ENCODE measurements at regions not wholly inside any gene's neighbourhood (a gene's known extent, or its start where the extent isn't known, plus 50 kb on each side); places are given as distances from the start of the nearest gene placed in this dataset.

DNA sequence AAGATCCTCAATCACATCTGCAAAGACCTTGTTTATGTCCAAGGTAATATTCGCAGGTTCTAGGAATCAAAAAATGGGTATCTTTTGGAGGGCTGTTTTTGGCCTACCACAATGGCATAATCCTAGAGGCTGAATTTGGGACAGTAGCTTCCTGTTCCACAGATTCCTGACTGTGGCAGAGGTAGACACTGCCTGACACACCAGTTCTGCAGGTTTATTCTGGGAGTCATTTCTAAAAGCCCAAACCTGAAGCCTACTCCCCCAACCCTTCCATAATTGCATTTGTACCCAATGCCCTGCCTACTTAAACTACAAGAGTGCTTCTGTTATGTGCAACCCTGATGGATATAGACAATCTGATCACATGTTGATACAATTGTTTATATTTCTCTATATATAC is 378.9 kb downstream of the PCNX1 start:
- H3K9ac ChIP-seq (ENCODE audit: low read length) = no peak overlapping the region
- no peak overlapping the region for H3K4me2 ChIP-seq (ENCODE audit: low read length)
- H3K79me2 ChIP-seq (replicated peaks; ENCODE audit: insufficient read depth, low read length) = no peaks in the 10 kb centered on the region
- no peaks in the 10 kb centered on the region for H3F3A ChIP-seq (ENCODE audit: insufficient read depth, low read length, poor library complexity, severe bottlenecking)
- no peaks in the 10 kb centered on the region for H4K20me1 ChIP-seq (ENCODE audit: insufficient read depth)
- H3K9me2 ChIP-seq (ENCODE audit: insufficient read depth, low read length) = no peaks in the 10 kb centered on the region
- H3K27me3 ChIP-seq (ENCODE audit: insufficient read depth, low read depth, low read length) = no peaks in the 10 kb centered on the region
- no peak overlapping the region for H2AFZ ChIP-seq (ENCODE audit: low read depth, low read length)
- no peak for TF ChIP-seq POLR2AphosphoS5 (IDR thresholded peaks at IDR 0.05)
- TF ChIP-seq, protein P1, sequence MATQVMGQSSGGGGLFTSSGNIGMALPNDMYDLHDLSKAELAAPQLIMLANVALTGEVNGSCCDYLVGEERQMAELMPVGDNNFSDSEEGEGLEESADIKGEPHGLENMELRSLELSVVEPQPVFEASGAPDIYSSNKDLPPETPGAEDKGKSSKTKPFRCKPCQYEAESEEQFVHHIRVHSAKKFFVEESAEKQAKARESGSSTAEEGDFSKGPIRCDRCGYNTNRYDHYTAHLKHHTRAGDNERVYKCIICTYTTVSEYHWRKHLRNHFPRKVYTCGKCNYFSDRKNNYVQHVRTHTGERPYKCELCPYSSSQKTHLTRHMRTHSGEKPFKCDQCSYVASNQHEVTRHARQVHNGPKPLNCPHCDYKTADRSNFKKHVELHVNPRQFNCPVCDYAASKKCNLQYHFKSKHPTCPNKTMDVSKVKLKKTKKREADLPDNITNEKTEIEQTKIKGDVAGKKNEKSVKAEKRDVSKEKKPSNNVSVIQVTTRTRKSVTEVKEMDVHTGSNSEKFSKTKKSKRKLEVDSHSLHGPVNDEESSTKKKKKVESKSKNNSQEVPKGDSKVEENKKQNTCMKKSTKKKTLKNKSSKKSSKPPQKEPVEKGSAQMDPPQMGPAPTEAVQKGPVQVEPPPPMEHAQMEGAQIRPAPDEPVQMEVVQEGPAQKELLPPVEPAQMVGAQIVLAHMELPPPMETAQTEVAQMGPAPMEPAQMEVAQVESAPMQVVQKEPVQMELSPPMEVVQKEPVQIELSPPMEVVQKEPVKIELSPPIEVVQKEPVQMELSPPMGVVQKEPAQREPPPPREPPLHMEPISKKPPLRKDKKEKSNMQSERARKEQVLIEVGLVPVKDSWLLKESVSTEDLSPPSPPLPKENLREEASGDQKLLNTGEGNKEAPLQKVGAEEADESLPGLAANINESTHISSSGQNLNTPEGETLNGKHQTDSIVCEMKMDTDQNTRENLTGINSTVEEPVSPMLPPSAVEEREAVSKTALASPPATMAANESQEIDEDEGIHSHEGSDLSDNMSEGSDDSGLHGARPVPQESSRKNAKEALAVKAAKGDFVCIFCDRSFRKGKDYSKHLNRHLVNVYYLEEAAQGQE (IDR thresholded peaks at IDR 0.05; ENCODE audit: borderline replicate concordance) = no peak
- no peak for TF ChIP-seq SMC3 (conservative IDR thresholded peaks at IDR 0.05; ENCODE audit: poor library complexity)
- no peak for TF ChIP-seq EP300 (conservative IDR thresholded peaks at IDR 0.05; ENCODE audit: poor library complexity, severe bottlenecking)
- no peak for TF ChIP-seq RAD21 (conservative IDR thresholded peaks at IDR 0.05)
- TF ChIP-seq, protein P2, sequence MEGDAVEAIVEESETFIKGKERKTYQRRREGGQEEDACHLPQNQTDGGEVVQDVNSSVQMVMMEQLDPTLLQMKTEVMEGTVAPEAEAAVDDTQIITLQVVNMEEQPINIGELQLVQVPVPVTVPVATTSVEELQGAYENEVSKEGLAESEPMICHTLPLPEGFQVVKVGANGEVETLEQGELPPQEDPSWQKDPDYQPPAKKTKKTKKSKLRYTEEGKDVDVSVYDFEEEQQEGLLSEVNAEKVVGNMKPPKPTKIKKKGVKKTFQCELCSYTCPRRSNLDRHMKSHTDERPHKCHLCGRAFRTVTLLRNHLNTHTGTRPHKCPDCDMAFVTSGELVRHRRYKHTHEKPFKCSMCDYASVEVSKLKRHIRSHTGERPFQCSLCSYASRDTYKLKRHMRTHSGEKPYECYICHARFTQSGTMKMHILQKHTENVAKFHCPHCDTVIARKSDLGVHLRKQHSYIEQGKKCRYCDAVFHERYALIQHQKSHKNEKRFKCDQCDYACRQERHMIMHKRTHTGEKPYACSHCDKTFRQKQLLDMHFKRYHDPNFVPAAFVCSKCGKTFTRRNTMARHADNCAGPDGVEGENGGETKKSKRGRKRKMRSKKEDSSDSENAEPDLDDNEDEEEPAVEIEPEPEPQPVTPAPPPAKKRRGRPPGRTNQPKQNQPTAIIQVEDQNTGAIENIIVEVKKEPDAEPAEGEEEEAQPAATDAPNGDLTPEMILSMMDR (IDR thresholded peaks at IDR 0.05; ENCODE audit: poor library complexity, severe bottlenecking) = no peak
- no peak for TF ChIP-seq MXI1 (conservative IDR thresholded peaks at IDR 0.05; ENCODE audit: poor library complexity, severe bottlenecking)
- TF ChIP-seq TAF1 (IDR thresholded peaks at IDR 0.05; ENCODE audit: low read depth) = no peak
- TF ChIP-seq EZH2 (IDR thresholded peaks at IDR 0.05; ENCODE audit: borderline replicate concordance, insufficient read depth, low read length, poor library complexity, severe bottlenecking) = no peak
- H3K9me3 ChIP-seq (ENCODE audit: low read length) = no peaks in the 10 kb centered on the region
- H3K36me3 ChIP-seq (ENCODE audit: insufficient read depth, low read length) = no peaks in the 10 kb centered on the region
- no peak overlapping the region for H3K27ac ChIP-seq (ENCODE audit: low read length)
- no peak overlapping the region for H3K4me3 ChIP-seq (ENCODE audit: low read length)

DNA sequence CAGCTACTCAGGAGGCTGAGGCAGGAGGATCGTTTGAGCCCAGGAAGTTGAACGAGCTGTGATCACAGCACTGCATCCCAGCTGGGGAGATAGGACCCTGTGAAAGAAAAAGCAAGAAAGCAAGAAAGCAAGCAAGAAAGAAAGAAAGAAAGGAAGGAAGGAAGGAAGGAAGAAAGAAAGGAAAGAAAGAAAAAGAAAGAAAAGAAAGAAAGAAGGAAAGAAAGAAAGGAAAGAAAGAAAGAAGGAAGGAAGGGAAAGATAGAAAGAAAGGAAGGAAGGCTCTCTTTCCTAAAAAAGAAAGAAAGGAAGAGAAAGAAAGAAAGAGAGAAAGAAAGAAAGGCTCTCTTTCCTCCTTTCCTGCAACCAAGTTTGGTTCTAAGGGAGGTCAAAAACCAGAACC is 380.3 kb downstream of the PCNX1 start:
- Histone ChIP-seq H3K4me2 (ENCODE audit: low read length) (no peak overlapping the region), H3K9me3 (ENCODE audit: low read length) (no peaks in the 10 kb centered on the region), H3K36me3 (ENCODE audit: insufficient read depth, low read length) (no peaks in the 10 kb centered on the region), H3F3A (ENCODE audit: insufficient read depth, low read length, poor library complexity, severe bottlenecking) (no peaks in the 10 kb centered on the region), H3K27ac (ENCODE audit: low read length) (no peak overlapping the region), H3K4me3 (ENCODE audit: low read length) (no peak overlapping the region), H3K9me2 (ENCODE audit: insufficient read depth, low read length) (no peaks in the 10 kb centered on the region), H4K20me1 (ENCODE audit: insufficient read depth) (no peaks in the 10 kb centered on the region), H2AFZ (ENCODE audit: low read depth, low read length) (no peak overlapping the region), H3K27me3 (ENCODE audit: insufficient read depth, low read depth, low read length) (no peaks in the 10 kb centered on the region), H3K9ac (ENCODE audit: low read length) (no peak overlapping the region), H3K79me2 (replicated peaks; ENCODE audit: insufficient read depth, low read length) (no peaks in the 10 kb centered on the region)
- no peak for TF ChIP-seq MXI1 (conservative IDR thresholded peaks at IDR 0.05; ENCODE audit: poor library complexity, severe bottlenecking)
- no peak for TF ChIP-seq EP300 (conservative IDR thresholded peaks at IDR 0.05; ENCODE audit: poor library complexity, severe bottlenecking)
- TF ChIP-seq, protein P2 (IDR thresholded peaks at IDR 0.05; ENCODE audit: poor library complexity, severe bottlenecking) = no peak
- TF ChIP-seq TAF1 (IDR thresholded peaks at IDR 0.05; ENCODE audit: low read depth) = no peak
- no peak for TF ChIP-seq SMC3 (conservative IDR thresholded peaks at IDR 0.05; ENCODE audit: poor library complexity)
- TF ChIP-seq, protein P1 (IDR thresholded peaks at IDR 0.05; ENCODE audit: borderline replicate concordance) = no peak
- no peak for TF ChIP-seq RAD21 (conservative IDR thresholded peaks at IDR 0.05)
- no peak for TF ChIP-seq POLR2AphosphoS5 (IDR thresholded peaks at IDR 0.05)
- TF ChIP-seq EZH2 (IDR thresholded peaks at IDR 0.05; ENCODE audit: borderline replicate concordance, insufficient read depth, low read length, poor library complexity, severe bottlenecking) = no peak
